Mucosa of descending colon (tissue), 3 donors: ENCODE measurements at regions not wholly inside any gene's neighbourhood (a gene's known extent, or its start where the extent isn't known, plus 50 kb on each side); places are given as distances from the start of the nearest gene placed in this dataset.

Experiments
- ATAC-seq: fragments of 200-7000 bp; cut with Tn5 transposase; one replicate; pipeline ENCODE4 v1.9.1; 2020; ENCODE audit warnings: mild to moderate bottlenecking, moderate library complexity
- DNase-seq, 3 donors: peaks; one replicate each; pipeline ENCODE4 v3.0.0-alpha.2; 2020
- H3K36me3 ChIP-seq: fragments of 200-600 bp; one replicate; pipeline ENCODE4 v1.8.0; 2021; ENCODE audit warnings: low read depth, mild to moderate bottlenecking
- H3K4me1 ChIP-seq: fragments of 200-600 bp; one replicate; pipeline ENCODE4 v1.8.0; 2021; ENCODE audit warnings: low read depth, mild to moderate bottlenecking
- H3K4me3 ChIP-seq: fragments of 200-600 bp; one replicate; pipeline ENCODE4 v1.8.0; 2021; ENCODE audit warnings: mild to moderate bottlenecking
- H3K9me3 ChIP-seq: fragments of 200-600 bp; one replicate; pipeline ENCODE4 v1.8.0; 2021; ENCODE audit warnings: mild to moderate bottlenecking
- CTCF ChIP-seq: fragments of 200-600 bp; IDR thresholded peaks from one replicate; pipeline ENCODE4 v1.8.0; 2022; ENCODE audit warnings: antibody characterized with exemption, mild to moderate bottlenecking
- intact Hi-C, 2 donors: fragments of 100-400 bp; cut with DNase I in 1 of 2; cut with micrococcal nuclease in 1 of 2; formaldehyde crosslinking; loops; one replicate each; pipeline versions ENCODE4 v1.11.0 to v1.11.1; 2022; cut with DNase I, micrococcal nuclease
- donor health status: DM: no; HTN: no; CAD: no; lungs with moderate emphysema.
- donor health status: DM: no; HTN: no; CAD: no.
- donor health status: DM: no; HTN: yes; CAD: no.

- Histone ChIP-seq H3K36me3 (no peaks in the 10 kb centered on the region), H3K9me3 (no peaks in the 10 kb centered on the region), H3K4me3 (no peak overlapping the region), H3K4me1 (no peaks in the 10 kb centered on the region)
- DNase-seq (no peak), ATAC-seq (no peak)
- TF ChIP-seq CTCF: no peak
- intact Hi-C loops: no loop called here
Measured at GRCh38 chr11:112751772-112752171, 209.4 kb upstream of the NCAM1 start.

- no peak for DNase-seq
- no peak for TF ChIP-seq CTCF
- Histone ChIP-seq H3K36me3 (no peaks in the 10 kb centered on the region), H3K9me3 (no peaks in the 10 kb centered on the region), H3K4me3 (no peak overlapping the region), H3K4me1 (no peaks in the 10 kb centered on the region)
- no peak for ATAC-seq
- intact Hi-C loops: no loop called here
Measured at GRCh38 chr11:112752563-112752962, 208.7 kb upstream of the NCAM1 start.

- Histone ChIP-seq H3K36me3 (no peaks in the 10 kb centered on the region), H3K4me3 (no peak overlapping the region), H3K4me1 (no peaks in the 10 kb centered on the region), H3K9me3 (no peaks in the 10 kb centered on the region)
- DNase-seq (no peak), ATAC-seq (no peak)
- intact Hi-C loops: no loop called here
- TF ChIP-seq CTCF: no peak
Measured at GRCh38 chr11:112753706-112754105, 207.5 kb upstream of the NCAM1 start.

- intact Hi-C loops: no loop called here
- Histone ChIP-seq H3K9me3 (no peaks in the 10 kb centered on the region), H3K4me3 (no peak overlapping the region), H3K36me3 (no peaks in the 10 kb centered on the region), H3K4me1 (no peaks in the 10 kb centered on the region)
- no peak for ATAC-seq
- no peak for TF ChIP-seq CTCF
- no peak for DNase-seq
Measured at GRCh38 chr11:112759418-112759817, 201.8 kb upstream of the NCAM1 start.

- Histone ChIP-seq H3K4me3 (no peak overlapping the region), H3K9me3 (no peaks in the 10 kb centered on the region), H3K4me1 (no peaks in the 10 kb centered on the region), H3K36me3 (no peaks in the 10 kb centered on the region)
- TF ChIP-seq CTCF: no peak
- ATAC-seq: no peak
- DNase-seq: no peak
- intact Hi-C loops: no loop called here
Measured at GRCh38 chr11:112760396-112761059, 200.7 kb upstream of the NCAM1 start.
